CD4-positive, alpha-beta T cell treated with Interferon gamma for 1 hour (primary cell): ENCODE measurements at regions not wholly inside any gene's neighbourhood (a gene's known extent, or its start where the extent isn't known, plus 50 kb on each side); places are given as distances from the start of the nearest gene placed in this dataset.
"Not testable (repeated sequence)": the region's sequence is repeated elsewhere in the genome, so short reads cannot be mapped to it uniquely, and the experiment has no call there.

Experiments
- DNase-seq: peaks from one replicate; pipeline ENCODE4 v3.0.0-alpha.2; 2020

- no peak for DNase-seq
Observed at GRCh38 chr6:3900744-3901336, 51.7 kb downstream of the FAM50B start.

GRCh38 chr6:3902871-3903648 lies 53.9 kb downstream of the FAM50B start:
- DNase-seq: no peak

GRCh38 chr6:3904518-3904917 lies 55.3 kb downstream of the FAM50B start:
- no peak for DNase-seq

GRCh38 chr6:3905945-3906845 lies 57.0 kb downstream of the FAM50B start:
- DNase-seq: no peak

- no peak for DNase-seq
Observed at GRCh38 chr6:3906846-3907151, 57.6 kb downstream of the FAM50B start.

GRCh38 chr6:3908223-3908622 lies 59.0 kb downstream of the FAM50B start:
- DNase-seq: no peak

GRCh38 chr6:3908961-3909360 lies 59.8 kb downstream of the FAM50B start:
- no peak for DNase-seq

- no peak for DNase-seq
Observed at GRCh38 chr6:3910106-3910663, 61.0 kb downstream of the FAM50B start.

GRCh38 chr6:3911130-3911529 lies 62.0 kb downstream of the FAM50B start:
- no peak for DNase-seq

- DNase-seq: no peak
Observed at GRCh38 chr6:3911614-3912336, 62.6 kb downstream of the FAM50B start.

GRCh38 chr6:3912361-3913076 lies 63.3 kb downstream of the FAM50B start:
- DNase-seq: no peak

GRCh38 chr6:3913077-3913957 lies 64.1 kb downstream of the FAM50B start:
- no peak for DNase-seq

- no peak for DNase-seq
Observed at GRCh38 chr6:3913958-3914337, 64.8 kb downstream of the FAM50B start.

GRCh38 chr6:3915076-3915791 lies 66.1 kb downstream of the FAM50B start:
- DNase-seq: no peak

- DNase-seq: no peak
Observed at GRCh38 chr6:3916211-3916610, 67.0 kb downstream of the FAM50B start.

- not testable (repeated sequence) for DNase-seq
Observed at GRCh38 chr6:3916749-3917148, 67.6 kb downstream of the FAM50B start.

- DNase-seq: no peak
Observed at GRCh38 chr6:3918469-3918868, 69.3 kb downstream of the FAM50B start.

- DNase-seq: no peak
Observed at GRCh38 chr6:3919130-3919628, 70.0 kb downstream of the FAM50B start.

GRCh38 chr6:3919849-3920248 lies 70.7 kb downstream of the FAM50B start:
- no peak for DNase-seq

- no peak for DNase-seq
Observed at GRCh38 chr6:3920321-3920720, 71.1 kb downstream of the FAM50B start.
